Panc1 (cell line): ENCODE measurements at regions not wholly inside any gene's neighbourhood (a gene's known extent, or its start where the extent isn't known, plus 50 kb on each side); places are given as distances from the start of the nearest gene placed in this dataset.

Experiments
- ATAC-seq: fragments of 200-7000 bp; cut with Tn5 transposase; 2 replicates; pipeline ENCODE4 v1.9.1; 2020; ENCODE audit warnings: mild to moderate bottlenecking, moderate library complexity
- BruUV-seq: library from RNA; stranded (reverse); fragments of 400-500 nt; replicated peaks from 2 replicates; lab custom pipeline; 2021; lab: Mats Ljungman, UMichigan
- CTCF ChIA-PET: fragments of 300-600 bp; sonication (Branson Sonifier 250); formaldehyde crosslinking; loops from one replicate; lab custom pipeline; 2022; ENCODE audit warnings: antibody characterized with exemption; lab: Charles Lee
- POLR2A ChIA-PET: fragments of 300-600 bp; sonication (Branson Sonifier 250); formaldehyde crosslinking; loops from one replicate; lab custom pipeline; 2022; ENCODE audit warnings: antibody characterized with exemption; lab: Charles Lee
- DNase-seq: peaks from one replicate; pipeline ENCODE4 v3.0.0-alpha.2; 2010; ENCODE audit warnings: low read depth, low spot score
- H3K27ac ChIP-seq: 2 replicates; pipeline ENCODE4 v1.5.1; 2011; ENCODE audit warnings: mild to moderate bottlenecking, low read length, inconsistent platforms
- H3K27me3 ChIP-seq: fragments of 200-500 bp; sonication (Bioruptor generic); 2 replicates; pipeline ENCODE4 v1.6.0; 2014; ENCODE audit warnings: low read length, inconsistent platforms; ENCODE audit not compliant: control insufficient read depth, insufficient read depth
- H3K36me3 ChIP-seq: fragments of 200-500 bp; sonication (Bioruptor generic); 2 replicates; pipeline ENCODE4 v1.5.1; 2014; ENCODE audit warnings: inconsistent platforms, mild to moderate bottlenecking, low read length, moderate library complexity; ENCODE audit not compliant: control insufficient read depth, insufficient read depth
- H3K4me1 ChIP-seq: 2 replicates; pipeline ENCODE4 v1.5.1; 2011; ENCODE audit warnings: inconsistent platforms, mild to moderate bottlenecking, low read length, moderate library complexity; ENCODE audit not compliant: control insufficient read depth, insufficient read depth
- H3K4me3 ChIP-seq, 2 experiments: 2 replicates each; pipeline ENCODE4 v1.5.1; 2011 to 2012; ENCODE audit warnings: low read depth in 2 of 2, low read length in 2 of 2, mild to moderate bottlenecking in 2 of 2, inconsistent platforms in 1 of 2, moderate library complexity in 1 of 2
- H3K9me3 ChIP-seq: fragments of 200-500 bp; sonication (Bioruptor generic); 2 replicates; pipeline ENCODE4 v1.5.1; 2014; ENCODE audit warnings: low read depth, mild to moderate bottlenecking, inconsistent platforms, low read length, moderate library complexity; ENCODE audit not compliant: control insufficient read depth, insufficient read depth
- CTCF ChIP-seq: fragments of 450-650 bp; IDR thresholded peaks from 2 replicates; pipeline ENCODE4 v1.5.1; 2017; ENCODE audit warnings: mild to moderate bottlenecking
- POLR2AphosphoS5 ChIP-seq: IDR thresholded peaks from 2 replicates; pipeline ENCODE4 v1.6.1; 2012; ENCODE audit warnings: mild to moderate bottlenecking, low read depth, low read length, moderate library complexity
- SIN3A ChIP-seq: IDR thresholded peaks from 2 replicates; pipeline ENCODE4 v1.6.1; 2012; ENCODE audit warnings: low read depth, mild to moderate bottlenecking, low read length, moderate library complexity, borderline replicate concordance; ENCODE audit not compliant: insufficient read depth
- TCF7L2 ChIP-seq: IDR thresholded peaks from 2 replicates; pipeline ENCODE4 v1.6.1; 2011; ENCODE audit warnings: mild to moderate bottlenecking, low read depth, low read length, inconsistent platforms
- in situ Hi-C: cut with HindIII; loops from 2 replicates; pipeline ENCODE4 v1.10.0; 2016; ENCODE audit warnings: low sequenced_read_pairs, low pct_unique_long_range_greater_than_20kb
- intact Hi-C: fragments of 100-400 bp; cut with micrococcal nuclease; formaldehyde crosslinking; loops from one replicate; pipeline ENCODE4 v1.10.0; 2022; ENCODE audit not compliant: unreplicated experiment
- TF ChIP-seq, protein P1 (sequence below), 2 experiments: IDR thresholded peaks; 2 replicates each; pipeline ENCODE4 v1.6.1; 2011 to 2012; ENCODE audit warnings: low read depth in 2 of 2, control low read depth in 1 of 2, low read length in 1 of 2, mild to moderate bottlenecking in 1 of 2, moderate library complexity in 1 of 2; ENCODE audit not compliant: insufficient read depth in 1 of 2

DNA sequence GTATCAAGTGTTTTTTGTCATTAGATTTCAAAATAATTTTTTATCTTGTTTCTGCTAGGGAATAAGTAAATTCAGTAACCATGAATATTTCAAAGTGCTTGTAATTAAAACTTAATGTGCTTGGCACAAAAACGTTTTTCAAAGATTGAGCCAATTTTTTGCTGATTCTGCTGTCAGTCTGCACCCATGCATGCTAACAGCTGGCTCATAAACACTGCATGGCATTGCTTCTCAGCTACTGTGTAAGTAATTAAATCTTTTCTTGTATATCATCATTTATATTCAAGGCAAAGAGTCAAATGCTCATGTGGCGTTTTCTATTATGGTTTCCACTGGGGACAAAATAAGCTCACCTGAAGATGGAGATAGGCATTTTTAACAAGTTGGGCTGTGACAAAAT lies 66.8 kb upstream of the SPANXN2 start:
- ChIA-PET POLR2A (no interaction called here), CTCF (no interaction called here)
- DNase-seq (no peak), ATAC-seq (no peak)
- intact Hi-C loops (no loop called here), in situ Hi-C loops (no loop called here)
- no peak overlapping the region for H3K4me3 ChIP-seq
- no peaks in the 10 kb centered on the region for H3K36me3 ChIP-seq
- no peak for TF ChIP-seq TCF7L2
- no peaks in the 10 kb centered on the region for H3K27me3 ChIP-seq
- H3K4me1 ChIP-seq: no peaks in the 10 kb centered on the region
- no TSS peak for BruUV-seq
- H3K9me3 ChIP-seq: no peaks in the 10 kb centered on the region
- H3K27ac ChIP-seq: no peak overlapping the region

DNA sequence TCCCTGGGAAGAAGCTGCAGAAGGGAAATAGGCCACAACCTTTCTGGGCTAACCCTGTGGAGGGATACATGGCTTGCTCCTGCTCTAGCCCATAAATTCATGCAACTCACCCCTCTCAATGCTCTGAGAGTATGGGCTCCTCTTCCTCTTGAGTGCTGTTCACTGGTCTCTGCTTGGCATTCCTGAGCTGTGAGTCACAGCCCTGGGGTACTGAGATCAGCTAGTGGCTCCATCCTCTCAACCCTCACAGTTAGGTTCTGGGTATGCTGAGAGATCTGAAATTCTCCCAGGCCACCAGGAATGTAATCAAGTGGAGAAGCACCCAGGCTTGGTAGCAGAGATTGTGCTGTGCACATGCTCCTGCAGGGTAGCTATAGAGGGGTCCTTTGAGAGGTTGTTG lies 60.6 kb upstream of the SPANXN2 start:
- Histone ChIP-seq H3K4me1 (no peaks in the 10 kb centered on the region), H3K27ac (no peak overlapping the region), H3K36me3 (no peaks in the 10 kb centered on the region), H3K27me3 (no peaks in the 10 kb centered on the region), H3K4me3 (no peak overlapping the region), H3K9me3 (no peaks in the 10 kb centered on the region)
- POLR2A ChIA-PET: no interaction called here
- in situ Hi-C loops: no loop called here
- CTCF ChIA-PET: no interaction called here
- TF ChIP-seq SIN3A (no peak), TCF7L2 (no peak), CTCF (no peak), POLR2AphosphoS5 (no peak)
- TF ChIP-seq, protein P1, sequence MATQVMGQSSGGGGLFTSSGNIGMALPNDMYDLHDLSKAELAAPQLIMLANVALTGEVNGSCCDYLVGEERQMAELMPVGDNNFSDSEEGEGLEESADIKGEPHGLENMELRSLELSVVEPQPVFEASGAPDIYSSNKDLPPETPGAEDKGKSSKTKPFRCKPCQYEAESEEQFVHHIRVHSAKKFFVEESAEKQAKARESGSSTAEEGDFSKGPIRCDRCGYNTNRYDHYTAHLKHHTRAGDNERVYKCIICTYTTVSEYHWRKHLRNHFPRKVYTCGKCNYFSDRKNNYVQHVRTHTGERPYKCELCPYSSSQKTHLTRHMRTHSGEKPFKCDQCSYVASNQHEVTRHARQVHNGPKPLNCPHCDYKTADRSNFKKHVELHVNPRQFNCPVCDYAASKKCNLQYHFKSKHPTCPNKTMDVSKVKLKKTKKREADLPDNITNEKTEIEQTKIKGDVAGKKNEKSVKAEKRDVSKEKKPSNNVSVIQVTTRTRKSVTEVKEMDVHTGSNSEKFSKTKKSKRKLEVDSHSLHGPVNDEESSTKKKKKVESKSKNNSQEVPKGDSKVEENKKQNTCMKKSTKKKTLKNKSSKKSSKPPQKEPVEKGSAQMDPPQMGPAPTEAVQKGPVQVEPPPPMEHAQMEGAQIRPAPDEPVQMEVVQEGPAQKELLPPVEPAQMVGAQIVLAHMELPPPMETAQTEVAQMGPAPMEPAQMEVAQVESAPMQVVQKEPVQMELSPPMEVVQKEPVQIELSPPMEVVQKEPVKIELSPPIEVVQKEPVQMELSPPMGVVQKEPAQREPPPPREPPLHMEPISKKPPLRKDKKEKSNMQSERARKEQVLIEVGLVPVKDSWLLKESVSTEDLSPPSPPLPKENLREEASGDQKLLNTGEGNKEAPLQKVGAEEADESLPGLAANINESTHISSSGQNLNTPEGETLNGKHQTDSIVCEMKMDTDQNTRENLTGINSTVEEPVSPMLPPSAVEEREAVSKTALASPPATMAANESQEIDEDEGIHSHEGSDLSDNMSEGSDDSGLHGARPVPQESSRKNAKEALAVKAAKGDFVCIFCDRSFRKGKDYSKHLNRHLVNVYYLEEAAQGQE (IDR thresholded peaks at IDR 0.05; ENCODE audit: insufficient read depth in 1 of 2, low read depth in 2 of 2, low read length in 1 of 2): no peak
- no TSS peak for BruUV-seq
- DNase-seq (no peak), ATAC-seq (no peak)
- intact Hi-C loops: no loop called here
